GM13976 (cell line): ENCODE measurements at regions not wholly inside any gene's neighbourhood (a gene's known extent, or its start where the extent isn't known, plus 50 kb on each side); places are given as distances from the start of the nearest gene placed in this dataset.
"Not testable (repeated sequence)": the region's sequence is repeated elsewhere in the genome, so short reads cannot be mapped to it uniquely, and the experiment has no call there.

Source experiments
- DNase-seq: peaks from one replicate; pipeline ENCODE4 v3.0.0; 2012; ENCODE audit warnings: low spot score
- CTCF ChIP-seq: IDR thresholded peaks from 2 replicates; pipeline ENCODE4 v1.5.1; 2012; ENCODE audit warnings: borderline replicate concordance, mild to moderate bottlenecking; ENCODE audit not compliant: insufficient read depth; ENCODE audit errors: extremely low read depth, missing control alignments, control extremely low read depth
- in situ Hi-C: fragments of 300-500 bp; cut with MboI; formaldehyde crosslinking; loops from one replicate; pipeline ENCODE4 v1.12.0; 2022; ENCODE audit warnings: low sequenced_read_pairs, mixed read lengths, inconsistent platforms; ENCODE audit not compliant: unreplicated experiment

DNA sequence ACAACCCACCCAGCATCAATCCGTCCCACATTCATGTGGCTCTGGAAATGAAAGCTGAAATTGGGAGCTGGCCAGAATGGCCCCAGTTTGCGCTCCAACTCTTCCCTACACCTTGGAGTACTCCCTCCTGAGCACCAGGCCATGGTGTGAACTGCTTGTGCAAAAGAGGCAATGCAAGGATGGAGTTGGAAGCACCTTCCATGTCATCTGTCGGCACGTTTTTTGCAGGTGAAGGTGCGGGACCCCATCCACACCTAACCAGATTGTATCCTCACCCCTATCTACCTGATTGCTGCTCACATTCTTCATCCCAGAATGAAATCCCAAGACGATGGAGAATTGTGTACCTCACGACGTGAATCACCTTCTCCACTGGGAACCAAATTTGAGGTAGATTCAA lies 136.6 kb upstream of the WSB1 start:
- TF ChIP-seq CTCF, result no peak
- DNase-seq, result no peak
- in situ Hi-C loops, result no loop called here

GRCh38 chr17:27157898-27158297 lies 136.0 kb upstream of the WSB1 start:
- no peak for TF ChIP-seq CTCF
- no peak for DNase-seq
- in situ Hi-C loops, result no loop called here

DNA sequence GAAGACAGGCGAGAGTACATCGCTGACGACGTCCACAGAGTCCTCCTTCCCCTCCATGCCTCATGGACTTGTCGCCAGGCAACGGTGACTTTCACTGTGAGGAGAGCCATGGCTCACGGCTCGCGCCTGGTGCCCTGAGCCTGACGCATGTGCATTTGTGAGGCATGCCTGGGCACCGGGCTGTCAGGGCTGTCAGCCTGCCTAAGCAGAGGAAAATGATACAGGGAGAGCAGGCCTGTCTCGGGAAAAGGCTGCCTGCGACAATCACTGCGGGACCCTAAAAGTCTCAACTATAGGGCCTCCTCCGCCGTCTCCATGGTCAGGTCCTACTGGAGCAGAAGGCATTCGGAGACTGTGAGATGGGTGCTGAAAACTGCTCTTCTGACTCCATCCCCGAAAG lies 135.5 kb upstream of the WSB1 start:
- no peak for TF ChIP-seq CTCF
- DNase-seq, result peak; percentile 1
- in situ Hi-C loops, result no loop called here

DNA sequence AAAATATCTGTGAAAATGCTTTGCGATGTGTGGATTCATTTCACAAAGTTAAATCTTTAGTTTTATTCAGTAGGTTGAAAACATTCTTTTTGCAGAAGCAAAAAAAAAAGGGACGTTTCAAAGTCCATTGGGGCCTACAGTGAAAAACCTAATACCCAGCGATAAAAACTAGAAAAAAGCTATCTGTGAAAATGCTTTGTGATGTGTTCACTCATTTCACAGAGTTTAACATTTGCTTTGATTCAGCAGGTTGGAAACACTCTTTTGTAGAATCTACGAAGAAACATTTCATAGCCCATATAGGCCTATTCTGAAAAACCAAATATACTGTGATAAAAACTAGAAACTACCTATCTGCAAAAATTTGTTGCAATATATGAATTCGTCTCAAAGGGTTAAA lies 113.6 kb upstream of the WSB1 start:
- DNase-seq, result no peak
- no peak for TF ChIP-seq CTCF
- in situ Hi-C loops, result no loop called here

DNA sequence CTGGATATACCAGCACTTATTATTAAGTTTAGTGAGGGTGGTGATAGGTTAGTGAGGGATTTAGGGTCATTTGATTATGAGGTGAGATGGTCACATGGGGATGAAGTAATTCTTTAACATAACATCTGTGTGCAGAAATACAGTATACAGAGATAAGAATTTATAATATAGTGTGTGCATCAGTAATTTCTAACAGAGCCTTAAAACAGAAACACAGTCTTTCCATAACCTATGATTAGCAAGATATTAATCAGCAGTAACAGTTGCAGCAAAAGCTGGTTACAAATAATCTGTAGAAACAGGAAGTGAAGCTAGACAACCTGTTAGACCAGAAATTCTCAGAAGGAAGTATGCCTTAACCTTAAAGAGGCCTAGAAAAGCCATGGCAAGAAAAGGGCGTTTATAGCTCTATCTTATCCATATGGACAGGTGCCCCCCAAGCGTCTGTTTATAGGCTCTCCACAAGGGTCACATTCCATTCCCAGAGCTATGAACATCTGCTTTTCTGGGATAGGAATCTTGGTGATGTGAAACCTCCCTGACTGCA lies 112.5 kb upstream of the WSB1 start:
- in situ Hi-C loops, DNase-seq: not testable (repeated sequence)

- TF ChIP-seq CTCF, result no peak
- in situ Hi-C loops, result no loop called here
- no peak for DNase-seq
These were observed 112.0 kb upstream of the WSB1 start for GRCh38 chr17:27181935-27182334.

GRCh38 chr17:27197505-27197904 lies 96.4 kb upstream of the WSB1 start:
- DNase-seq, in situ Hi-C loops: not testable (repeated sequence)
- peak; percentile 33 for TF ChIP-seq CTCF
